ENCODE measurements at regions not wholly inside any gene's neighbourhood (a gene's known extent, or its start where the extent isn't known, plus 50 kb on each side); places are given as distances from the start of the nearest gene placed in this dataset.

DNA sequence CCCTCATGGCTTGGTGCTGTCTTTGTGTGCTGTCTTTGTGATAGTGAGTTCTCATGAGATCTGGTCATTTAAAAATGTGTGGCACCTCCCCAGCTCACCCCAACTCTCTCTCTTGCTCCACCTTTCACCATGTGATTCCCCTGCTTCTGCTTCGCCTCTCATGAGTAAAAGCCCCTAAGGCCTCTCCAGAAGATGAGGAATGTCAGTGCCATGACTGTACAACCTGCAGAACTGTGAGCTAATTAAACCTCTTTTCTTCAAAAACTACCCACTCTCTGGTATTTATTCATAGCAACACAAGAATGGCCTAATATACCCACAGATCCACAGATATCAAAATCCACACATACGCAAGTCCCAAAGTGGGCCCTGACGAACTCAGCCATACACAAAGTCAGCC, 88.9 kb upstream of the PPP2R5A start:
- Histone ChIP-seq H3K27me3 (no peaks in the 10 kb centered on the region), H3K9me3 (no peaks in the 10 kb centered on the region), H3K27ac (no peak overlapping the region), H3K4me1 (no peaks in the 10 kb centered on the region), H3K4me3 (no peak overlapping the region), H3K36me3 (no peaks in the 10 kb centered on the region)
- in situ Hi-C loops (cut with MboI; ENCODE audit: low sequenced_read_pairs in 4 of 4) (no loop called here), intact Hi-C loops (cut with DNase I; ENCODE audit: low total_unique reads) (no loop called here)
- DNase-seq (no peak), ATAC-seq (no peak)
- no peak for TF ChIP-seq POLR2A (IDR thresholded peaks at IDR 0.05)
- TF ChIP-seq, protein P1, sequence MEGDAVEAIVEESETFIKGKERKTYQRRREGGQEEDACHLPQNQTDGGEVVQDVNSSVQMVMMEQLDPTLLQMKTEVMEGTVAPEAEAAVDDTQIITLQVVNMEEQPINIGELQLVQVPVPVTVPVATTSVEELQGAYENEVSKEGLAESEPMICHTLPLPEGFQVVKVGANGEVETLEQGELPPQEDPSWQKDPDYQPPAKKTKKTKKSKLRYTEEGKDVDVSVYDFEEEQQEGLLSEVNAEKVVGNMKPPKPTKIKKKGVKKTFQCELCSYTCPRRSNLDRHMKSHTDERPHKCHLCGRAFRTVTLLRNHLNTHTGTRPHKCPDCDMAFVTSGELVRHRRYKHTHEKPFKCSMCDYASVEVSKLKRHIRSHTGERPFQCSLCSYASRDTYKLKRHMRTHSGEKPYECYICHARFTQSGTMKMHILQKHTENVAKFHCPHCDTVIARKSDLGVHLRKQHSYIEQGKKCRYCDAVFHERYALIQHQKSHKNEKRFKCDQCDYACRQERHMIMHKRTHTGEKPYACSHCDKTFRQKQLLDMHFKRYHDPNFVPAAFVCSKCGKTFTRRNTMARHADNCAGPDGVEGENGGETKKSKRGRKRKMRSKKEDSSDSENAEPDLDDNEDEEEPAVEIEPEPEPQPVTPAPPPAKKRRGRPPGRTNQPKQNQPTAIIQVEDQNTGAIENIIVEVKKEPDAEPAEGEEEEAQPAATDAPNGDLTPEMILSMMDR (IDR thresholded peaks at IDR 0.05 in 4 of 5, conservative IDR thresholded peaks at IDR 0.05 in 1 of 5) = no peak

DNA sequence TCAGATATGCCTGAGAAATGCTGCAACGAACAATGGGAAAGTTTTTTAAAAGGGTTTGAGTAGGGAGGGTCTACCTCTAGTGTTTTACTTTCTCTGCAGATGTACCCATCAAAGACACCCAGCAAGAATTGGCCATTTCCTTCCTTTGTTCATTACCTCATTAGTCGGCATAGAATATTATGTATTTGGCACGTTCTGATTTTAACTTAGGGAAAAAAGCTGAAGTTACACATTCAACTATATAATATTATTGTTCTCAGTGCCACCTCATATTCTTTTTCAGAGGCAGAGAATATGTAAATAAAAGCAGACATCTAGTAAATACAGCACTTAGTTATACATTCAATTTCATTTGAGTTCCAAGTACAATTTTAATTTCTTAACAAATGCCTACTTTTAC, 83.7 kb upstream of the PPP2R5A start:
- no peaks in the 10 kb centered on the region for H3K9me3 ChIP-seq
- in situ Hi-C loops (cut with MboI; ENCODE audit: low sequenced_read_pairs in 4 of 4) = no loop called here
- peak overlapping the region in 1 of 4 donors; percentile 30 for H3K27ac ChIP-seq
- DNase-seq (no peak), ATAC-seq (no peak)
- TF ChIP-seq, protein P1 (IDR thresholded peaks at IDR 0.05 in 4 of 5, conservative IDR thresholded peaks at IDR 0.05 in 1 of 5) = no peak
- no peak for TF ChIP-seq POLR2A (IDR thresholded peaks at IDR 0.05)
- peaks cover 0 to 3% of the 10 kb centered on the region in 2 donors for H3K4me1 ChIP-seq
- intact Hi-C loops (cut with DNase I; ENCODE audit: low total_unique reads) = no loop called here
- no peaks in the 10 kb centered on the region for H3K36me3 ChIP-seq
- no peaks in the 10 kb centered on the region for H3K27me3 ChIP-seq
- no peak overlapping the region for H3K4me3 ChIP-seq

- intact Hi-C loops (cut with DNase I; ENCODE audit: low total_unique reads) (no loop called here), in situ Hi-C loops (cut with MboI; ENCODE audit: low sequenced_read_pairs in 4 of 4) (no loop called here)
- ATAC-seq = no peak
- H3K4me1 ChIP-seq = peaks cover 0 to 12% of the 10 kb centered on the region in 2 donors
- no peak overlapping the region for H3K27ac ChIP-seq
- H3K9me3 ChIP-seq = no peaks in the 10 kb centered on the region
- H3K27me3 ChIP-seq = no peaks in the 10 kb centered on the region
- H3K4me3 ChIP-seq = no peak overlapping the region
- H3K36me3 ChIP-seq = no peaks in the 10 kb centered on the region
- no peak for DNase-seq
- TF ChIP-seq, protein P1 (IDR thresholded peaks at IDR 0.05 in 4 of 5, conservative IDR thresholded peaks at IDR 0.05 in 1 of 5) = no peak
- no peak for TF ChIP-seq POLR2A (IDR thresholded peaks at IDR 0.05)
Observed at GRCh38 chr1:212203630-212204029, 81.6 kb upstream of the PPP2R5A start.

- Histone ChIP-seq H3K36me3 (no peaks in the 10 kb centered on the region), H3K27ac (no peak overlapping the region), H3K9me3 (no peaks in the 10 kb centered on the region), H3K27me3 (no peaks in the 10 kb centered on the region), H3K4me3 (no peak overlapping the region), H3K4me1 (peaks cover 0 to 12% of the 10 kb centered on the region in 2 donors)
- intact Hi-C loops (cut with DNase I; ENCODE audit: low total_unique reads) (no loop called here), in situ Hi-C loops (cut with MboI; ENCODE audit: low sequenced_read_pairs in 4 of 4) (no loop called here)
- TF ChIP-seq, protein P1 (IDR thresholded peaks at IDR 0.05 in 4 of 5, conservative IDR thresholded peaks at IDR 0.05 in 1 of 5) = no peak
- TF ChIP-seq POLR2A (IDR thresholded peaks at IDR 0.05) = no peak
- DNase-seq (no peak), ATAC-seq (no peak)
Observed at GRCh38 chr1:212205006-212205405, 80.2 kb upstream of the PPP2R5A start.

- DNase-seq (no peak), ATAC-seq (no peak)
- Histone ChIP-seq H3K27me3 (no peaks in the 10 kb centered on the region), H3K36me3 (no peaks in the 10 kb centered on the region), H3K4me3 (no peak overlapping the region), H3K9me3 (no peaks in the 10 kb centered on the region), H3K27ac (no peak overlapping the region), H3K4me1 (peaks cover 0 to 12% of the 10 kb centered on the region in 2 donors)
- intact Hi-C loops (cut with DNase I; ENCODE audit: low total_unique reads) = loop anchor here (2.0 kb wide), 1 partner anchor 27 kb away; no protein-coding TSS in a partner anchor
- TF ChIP-seq, protein P1 (IDR thresholded peaks at IDR 0.05 in 4 of 5, conservative IDR thresholded peaks at IDR 0.05 in 1 of 5) = no peak
- TF ChIP-seq POLR2A (IDR thresholded peaks at IDR 0.05) = no peak
- in situ Hi-C loops (cut with MboI; ENCODE audit: low sequenced_read_pairs in 4 of 4) = no loop called here
Observed at GRCh38 chr1:212205843-212206242, 79.4 kb upstream of the PPP2R5A start.
